ENCODE measurements at regions not wholly inside any gene's neighbourhood (a gene's known extent, or its start where the extent isn't known, plus 50 kb on each side); places are given as distances from the start of the nearest gene placed in this dataset.
A peak's percentile ranks its signal among the peaks of the same experiment; 100 is the strongest.
"Not testable (repeated sequence)": the region's sequence is repeated elsewhere in the genome, so short reads cannot be mapped to it uniquely, and the experiment has no call there.

- DNase-seq (ENCODE audit: low read depth in 3 of 3), result no peak
Observed at GRCh38 chr5:126677121-126677520, 76.4 kb downstream of the PHAX start.

GRCh38 chr5:126680191-126680817, 79.6 kb downstream of the PHAX start:
- DNase-seq (ENCODE audit: low read depth in 3 of 3), result no peak

- DNase-seq (ENCODE audit: low read depth in 3 of 3), result not testable (repeated sequence)
Observed at GRCh38 chr5:126681314-126681713, 80.6 kb downstream of the PHAX start.

- no peak for DNase-seq (ENCODE audit: low read depth in 3 of 3)
Observed at GRCh38 chr5:126681970-126682369, 81.2 kb downstream of the PHAX start.

- DNase-seq (ENCODE audit: low read depth in 3 of 3), result no peak
Observed at GRCh38 chr5:126682856-126683255, 82.1 kb downstream of the PHAX start.

GRCh38 chr5:126683912-126684311, 83.2 kb downstream of the PHAX start:
- DNase-seq (ENCODE audit: low read depth in 3 of 3), result no peak

GRCh38 chr5:126684656-126685442, 84.1 kb downstream of the PHAX start:
- peak; percentile 19 to 51 (median 27) for DNase-seq (ENCODE audit: low read depth in 3 of 3)

GRCh38 chr5:126686451-126687126, 85.8 kb downstream of the PHAX start:
- DNase-seq (ENCODE audit: low read depth in 3 of 3), result no peak

GRCh38 chr5:126692971-126693370, 84.0 kb upstream of the LMNB1 start:
- no peak for DNase-seq (ENCODE audit: low read depth in 3 of 3)

GRCh38 chr5:126693806-126694205, 83.1 kb upstream of the LMNB1 start:
- no peak for DNase-seq (ENCODE audit: low read depth in 3 of 3)

- DNase-seq (ENCODE audit: low read depth in 3 of 3), result no peak
Observed at GRCh38 chr5:126694403-126694802, 82.5 kb upstream of the LMNB1 start.

- DNase-seq (ENCODE audit: low read depth in 3 of 3), result no peak
Observed at GRCh38 chr5:126695091-126695490, 81.8 kb upstream of the LMNB1 start.

- DNase-seq (ENCODE audit: low read depth in 3 of 3), result no peak
Observed at GRCh38 chr5:126707080-126707479, 69.9 kb upstream of the LMNB1 start.

GRCh38 chr5:126715765-126716164, 61.2 kb upstream of the LMNB1 start:
- DNase-seq (ENCODE audit: low read depth in 3 of 3), result no peak

- no peak for DNase-seq (ENCODE audit: low read depth in 3 of 3)
Observed at GRCh38 chr5:126716861-126717260, 60.1 kb upstream of the LMNB1 start.

GRCh38 chr5:126718236-126718868, 58.6 kb upstream of the LMNB1 start:
- DNase-seq (ENCODE audit: low read depth in 3 of 3), result no peak

GRCh38 chr5:126720369-126720768, 56.6 kb upstream of the LMNB1 start:
- no peak for DNase-seq (ENCODE audit: low read depth in 3 of 3)

- no peak for DNase-seq (ENCODE audit: low read depth in 3 of 3)
Observed at GRCh38 chr5:126723643-126724042, 53.3 kb upstream of the LMNB1 start.

Data from stimulated activated CD4-positive, alpha-beta T cell treated with anti-CD3 and anti-CD28 coated beads, TNF-alpha, amount 100 ng/mL, for 4 hours (primary cell).